GM19099 (cell line): ENCODE measurements at regions not wholly inside any gene's neighbourhood (a gene's known extent, or its start where the extent isn't known, plus 50 kb on each side); places are given as distances from the start of the nearest gene placed in this dataset.

Experiments used
- POLR2A ChIP-seq: IDR thresholded peaks from 3 replicates; pipeline ENCODE4 v1.6.1; 2011; ENCODE audit warnings: low read depth; ENCODE audit not compliant: insufficient read length; ENCODE audit errors: extremely low read depth

DNA sequence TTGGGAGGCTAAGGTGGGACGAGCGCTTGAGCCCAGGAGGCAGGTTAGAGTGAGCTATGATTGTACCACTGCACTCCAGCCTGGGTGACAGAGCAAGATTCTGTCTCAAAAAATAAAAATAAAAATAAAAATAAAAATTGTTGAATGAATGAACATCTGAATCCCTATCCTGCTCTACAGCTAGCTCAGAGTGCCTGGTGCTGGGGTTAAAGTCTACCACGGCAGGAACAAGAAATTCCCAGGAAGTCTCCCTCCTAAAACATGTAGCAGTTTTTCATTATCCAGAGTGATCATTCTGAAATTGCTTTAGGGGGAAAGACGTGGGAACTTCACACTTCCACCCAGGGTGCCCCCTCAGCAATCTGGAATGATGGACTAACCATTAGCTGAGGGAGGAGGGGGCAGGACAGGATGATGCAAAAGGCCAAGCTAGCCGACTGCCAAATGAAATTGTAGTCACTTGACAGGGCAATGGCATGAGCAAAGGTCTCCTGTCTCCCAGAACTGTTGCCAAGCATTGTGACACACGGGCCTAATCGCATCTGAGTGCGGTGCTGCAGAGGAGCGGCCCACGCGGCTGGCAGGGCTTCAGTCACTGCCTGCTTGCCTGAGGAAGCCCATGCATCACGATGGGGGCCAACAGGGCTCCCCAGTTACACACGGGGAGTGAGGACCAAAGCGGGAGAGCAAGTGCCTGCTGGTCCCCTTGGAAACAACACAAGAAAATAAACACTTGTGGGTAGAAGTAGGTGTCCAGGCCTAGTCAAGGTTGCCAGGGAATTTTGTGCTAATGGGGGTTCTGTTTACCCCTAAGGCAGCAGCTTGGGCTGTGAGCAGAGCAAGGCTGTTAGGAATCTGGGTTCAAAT is 85.7 kb downstream of the NENF start:
- TF ChIP-seq POLR2A, result no peak

GRCh38 chr1:212519131-212519530 is 86.4 kb downstream of the NENF start:
- TF ChIP-seq POLR2A, result no peak

DNA sequence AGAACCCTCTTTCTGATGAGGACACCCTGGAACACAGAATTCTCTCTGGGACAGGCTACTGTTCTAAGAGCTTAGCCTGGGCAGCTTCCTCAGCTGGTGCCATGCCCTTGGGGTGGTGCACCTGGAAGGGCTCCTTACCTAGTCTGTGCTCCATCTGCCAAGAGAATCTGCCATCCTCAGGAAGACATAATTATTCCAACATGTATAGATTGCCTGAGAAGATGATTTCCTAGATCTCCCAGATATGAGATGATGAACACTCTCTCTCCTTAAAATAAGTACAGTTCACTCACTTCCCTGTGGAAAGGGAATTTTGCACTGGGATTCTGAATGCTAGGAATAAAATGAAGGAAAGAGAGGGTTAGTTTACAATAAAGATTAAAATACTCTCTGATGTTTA is 87.6 kb downstream of the NENF start:
- TF ChIP-seq POLR2A, result no peak

DNA sequence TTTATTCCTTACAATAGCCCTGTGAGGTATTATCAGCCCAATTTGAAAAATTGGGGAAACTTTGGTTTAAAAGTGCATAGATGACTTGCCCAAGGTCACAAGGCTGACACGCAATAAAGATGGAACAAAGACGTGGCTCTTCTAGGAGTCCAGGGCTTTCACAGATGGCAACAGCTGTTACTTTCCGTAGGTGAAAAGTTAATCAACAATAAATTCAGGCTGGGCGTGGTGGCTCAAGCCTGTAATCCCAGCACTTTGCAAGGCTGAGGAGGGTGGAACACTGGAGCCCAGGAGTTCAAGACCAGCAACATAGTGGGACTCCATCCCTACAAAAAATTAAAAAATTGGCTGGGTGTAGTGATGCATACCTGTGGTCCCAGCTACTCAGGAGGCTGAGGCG is 87.8 kb upstream of the ATF3 start:
- no peak for TF ChIP-seq POLR2A

- no peak for TF ChIP-seq POLR2A
Measured at GRCh38 chr1:212525479-212526110, 83.0 kb upstream of the ATF3 start.

DNA sequence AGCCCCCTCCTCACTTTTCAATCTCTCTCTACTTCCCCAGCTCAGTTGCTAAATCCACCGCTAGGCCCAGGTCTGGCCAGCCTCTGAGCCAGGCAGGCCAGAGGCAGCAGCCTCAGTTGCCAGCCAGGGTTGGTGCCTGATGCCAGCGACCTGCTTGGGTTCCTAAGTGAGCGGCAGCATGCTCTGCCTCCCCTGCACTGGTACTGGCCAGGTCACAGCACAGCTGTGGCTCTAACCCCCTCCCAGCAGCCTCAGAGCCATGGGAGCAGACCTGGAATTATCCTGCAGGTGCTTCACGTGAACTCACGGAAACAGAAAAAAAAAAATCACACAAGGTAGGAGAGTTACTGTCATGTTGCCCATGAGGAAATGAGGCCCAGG is 82.5 kb upstream of the ATF3 start:
- no peak for TF ChIP-seq POLR2A

DNA sequence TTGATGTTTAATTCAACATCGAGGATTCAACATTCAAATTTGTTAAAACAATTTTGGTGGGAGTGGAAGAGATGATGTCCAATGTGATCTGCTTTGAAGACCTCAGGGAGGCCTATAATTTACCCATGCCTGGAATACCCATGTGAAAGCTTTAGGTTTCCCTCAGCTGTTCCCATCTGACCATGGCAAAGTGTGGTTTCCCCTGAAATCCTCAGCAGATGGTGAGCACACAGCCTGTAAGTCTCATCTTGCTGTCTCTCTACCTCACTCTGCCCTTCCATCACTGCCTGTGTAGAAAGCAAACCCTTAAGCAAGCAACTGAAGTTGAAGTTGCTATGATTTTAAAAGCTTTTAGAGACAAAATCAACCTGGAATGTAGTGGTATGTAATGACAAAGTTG is 80.1 kb upstream of the ATF3 start:
- no peak for TF ChIP-seq POLR2A

DNA sequence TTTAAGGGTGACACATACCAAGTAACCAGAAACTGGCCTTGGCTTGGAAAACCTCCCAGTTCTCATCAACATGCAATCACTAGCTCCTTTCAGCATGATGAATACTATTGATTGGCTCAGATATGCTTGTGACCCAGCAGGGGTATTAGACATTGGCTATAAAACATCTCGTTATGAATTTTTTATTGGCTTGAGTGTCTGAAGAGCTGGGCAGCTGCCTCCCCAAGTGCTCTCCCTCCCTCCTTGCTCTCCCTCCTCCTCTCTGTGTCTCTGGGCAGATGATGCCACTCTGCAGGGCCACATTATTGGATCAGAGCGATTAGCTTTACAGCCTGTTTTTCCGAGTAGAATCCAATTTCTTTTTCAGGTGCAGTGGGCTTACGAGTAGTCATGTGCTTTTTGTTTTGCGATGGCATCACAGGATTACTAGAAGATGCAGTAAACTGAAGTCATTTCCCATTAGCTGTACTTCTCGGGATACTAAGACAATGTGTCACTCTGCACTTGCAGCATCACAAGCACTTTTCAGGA is 79.3 kb upstream of the ATF3 start:
- TF ChIP-seq POLR2A, result no peak

- no peak for TF ChIP-seq POLR2A
Measured at GRCh38 chr1:212531267-212531666, 77.3 kb upstream of the ATF3 start.

DNA sequence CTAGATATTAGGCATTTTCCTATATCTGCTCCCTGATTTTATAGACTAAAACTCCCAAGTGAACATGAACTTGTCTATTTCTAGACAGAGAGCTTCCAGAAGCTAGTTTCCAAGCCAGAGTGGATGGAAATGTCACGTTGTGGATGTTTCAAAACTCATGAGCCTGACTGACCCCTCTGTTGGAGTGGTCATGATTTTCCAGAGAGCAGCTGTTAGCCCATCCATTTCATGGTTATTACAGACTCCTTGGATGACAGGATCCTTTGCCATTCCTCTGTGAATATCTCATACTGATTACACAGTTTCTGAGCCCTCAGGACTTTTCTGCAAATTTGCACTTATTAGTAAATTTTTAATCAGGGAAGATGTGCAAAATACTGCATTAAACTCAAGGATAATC is 76.8 kb upstream of the ATF3 start:
- TF ChIP-seq POLR2A, result no peak

DNA sequence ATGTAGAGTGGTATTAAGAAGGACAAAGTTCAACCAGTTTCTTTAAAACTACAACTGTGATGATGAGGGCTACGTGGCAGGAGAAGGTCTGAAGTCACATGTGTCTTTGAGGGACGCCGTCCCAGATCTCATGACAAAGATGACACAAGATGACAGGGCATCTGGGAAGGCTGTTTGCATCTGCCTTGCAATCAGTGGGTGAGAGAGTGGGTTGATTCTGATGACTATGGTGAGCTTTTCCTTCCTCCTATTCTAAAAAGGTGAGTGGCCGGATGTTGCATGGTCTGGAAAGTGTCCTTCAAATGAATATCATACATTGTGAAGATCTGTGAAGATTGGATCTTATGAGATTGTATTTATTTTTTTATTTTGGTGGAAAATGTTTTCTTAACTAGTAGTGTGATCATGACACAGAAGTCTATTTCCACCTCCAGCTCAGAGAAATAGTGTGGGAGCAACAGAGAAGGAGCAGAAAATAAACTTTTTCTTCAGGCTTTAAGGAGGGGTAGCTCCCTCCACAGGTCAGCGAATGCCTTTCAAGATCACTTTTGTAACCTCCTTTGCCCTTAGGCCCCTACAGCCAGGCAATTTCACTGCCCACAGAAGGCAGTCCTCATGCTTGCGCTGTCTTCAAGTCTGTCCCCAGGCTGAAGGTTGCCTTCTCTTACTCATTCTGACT is 76.0 kb upstream of the ATF3 start:
- no peak for TF ChIP-seq POLR2A

DNA sequence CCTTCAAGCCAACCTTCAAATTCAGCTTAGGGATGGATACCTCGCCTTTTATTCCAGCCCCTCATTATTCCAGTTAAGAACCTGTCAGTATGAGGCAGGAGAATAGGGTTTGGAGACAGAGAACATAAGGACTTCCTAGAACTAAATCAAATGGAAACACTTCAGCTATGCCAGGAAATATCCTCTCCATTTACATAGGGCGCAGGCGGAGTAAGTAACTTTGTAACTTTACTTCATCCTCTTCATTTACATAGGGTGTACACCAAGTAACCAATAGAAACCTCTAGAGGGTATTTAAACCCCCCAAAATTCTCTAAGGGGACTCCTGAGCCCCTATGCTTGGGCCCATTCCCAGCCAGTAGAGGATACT is 75.4 kb upstream of the ATF3 start:
- TF ChIP-seq POLR2A, result no peak

GRCh38 chr1:212536586-212536985 is 72.0 kb upstream of the ATF3 start:
- TF ChIP-seq POLR2A, result no peak

DNA sequence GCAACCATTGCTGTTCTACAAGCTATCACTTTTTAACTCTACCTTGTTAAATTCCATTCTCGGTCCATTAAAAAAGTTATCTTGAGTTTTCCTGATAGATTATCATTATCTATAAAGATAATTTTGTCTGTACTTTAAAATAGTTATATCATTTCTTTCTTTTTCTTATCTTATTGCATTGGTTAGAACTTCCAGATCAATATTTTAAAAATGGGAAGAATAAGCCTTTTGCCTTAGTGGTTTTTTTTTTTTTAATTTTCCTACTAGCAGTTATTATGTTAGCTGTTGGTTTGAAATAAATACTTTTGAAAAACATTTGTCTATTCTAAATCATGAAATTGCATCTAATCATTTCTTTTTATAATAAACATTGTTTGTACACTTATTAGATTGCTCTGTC is 71.0 kb upstream of the ATF3 start:
- TF ChIP-seq POLR2A, result no peak

DNA sequence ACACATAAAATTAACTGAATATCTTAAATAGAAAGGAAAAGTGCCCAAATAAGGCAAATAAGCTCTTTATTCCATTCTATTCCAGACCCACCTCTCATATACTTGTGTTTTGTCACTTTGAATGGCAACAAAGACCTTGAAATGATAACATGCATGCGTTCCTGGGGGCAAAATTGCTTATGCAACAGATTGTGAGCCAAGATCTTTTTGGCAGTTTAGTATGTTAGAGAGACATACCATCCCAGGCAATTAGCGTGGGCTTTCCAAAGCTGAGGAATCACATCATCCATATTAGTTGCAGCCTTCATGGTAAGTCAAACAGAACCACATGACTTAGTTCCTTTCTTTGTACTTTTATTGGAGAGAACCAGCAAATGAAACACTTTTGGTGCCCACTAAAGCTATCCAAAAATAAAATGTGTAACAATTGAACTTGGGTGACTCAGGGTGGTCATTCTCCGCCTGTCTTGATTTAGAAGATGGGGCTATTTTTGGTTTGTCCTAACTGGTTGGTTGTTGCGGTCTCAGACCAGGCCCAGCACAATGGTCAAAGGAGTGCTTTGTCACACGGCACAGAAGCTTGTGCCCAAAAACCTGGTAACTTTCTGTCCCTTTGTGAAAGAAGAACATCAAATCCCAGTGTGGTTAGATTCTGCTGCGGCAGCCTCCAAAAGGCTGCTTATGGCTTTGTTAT is 68.7 kb upstream of the ATF3 start:
- no peak for TF ChIP-seq POLR2A
